OCI-LY1 (cell line): ENCODE measurements at regions not wholly inside any gene's neighbourhood (a gene's known extent, or its start where the extent isn't known, plus 50 kb on each side); places are given as distances from the start of the nearest gene placed in this dataset.
"Not testable (repeated sequence)": the region's sequence is repeated elsewhere in the genome, so short reads cannot be mapped to it uniquely, and the experiment has no call there.

Experiments used
- H2AFZ ChIP-seq: fragments of 200-600 bp; sonication (generic), shearing (Covaris generic); 2 replicates; pipeline ENCODE4 v1.6.0; 2014; ENCODE audit warnings: antibody characterized with exemption, mild to moderate bottlenecking, low read length
- H3F3A ChIP-seq: fragments of 200-600 bp; sonication (generic), shearing (Covaris generic); 2 replicates; pipeline ENCODE4 v1.6.0; 2014; ENCODE audit warnings: mild to moderate bottlenecking, antibody characterized with exemption, low read length, moderate library complexity; ENCODE audit not compliant: insufficient read depth
- H3K27ac ChIP-seq: fragments of 200-600 bp; sonication (generic); 2 replicates; pipeline ENCODE4 v1.5.1; 2014; ENCODE audit warnings: low read length, mixed run types, mild to moderate bottlenecking, low read depth; ENCODE audit not compliant: poor library complexity, severe bottlenecking
- H3K27me3 ChIP-seq: fragments of 200-600 bp; sonication (generic); 2 replicates; pipeline ENCODE4 v1.6.0; 2014; ENCODE audit warnings: antibody characterized with exemption, mild to moderate bottlenecking, low read length, moderate library complexity; ENCODE audit not compliant: insufficient read depth
- H3K36me3 ChIP-seq: fragments of 200-600 bp; sonication (generic); 2 replicates; pipeline ENCODE4 v1.6.1; 2014; ENCODE audit warnings: mild to moderate bottlenecking, antibody characterized with exemption, low read length, moderate library complexity, mixed read lengths; ENCODE audit not compliant: insufficient read depth
- H3K4me1 ChIP-seq: fragments of 200-600 bp; sonication (generic); 2 replicates; pipeline ENCODE4 v1.5.1; 2014; ENCODE audit warnings: mild to moderate bottlenecking, low read length, moderate library complexity; ENCODE audit not compliant: insufficient read depth, severe bottlenecking
- H3K4me2 ChIP-seq: fragments of 200-600 bp; sonication (generic), shearing (Covaris generic); 2 replicates; pipeline ENCODE4 v1.6.1; 2014; ENCODE audit warnings: low read length
- H3K4me3 ChIP-seq: fragments of 200-600 bp; sonication (generic); 2 replicates; pipeline ENCODE4 v1.5.1; 2014; ENCODE audit warnings: low read length, low read depth, mild to moderate bottlenecking, mixed read lengths; ENCODE audit not compliant: poor library complexity, severe bottlenecking
- H3K79me2 ChIP-seq: fragments of 200-600 bp; shearing (Covaris generic); 2 replicates; pipeline ENCODE4 v1.6.1; 2016; ENCODE audit warnings: mixed run types, low read length, mixed read lengths; ENCODE audit not compliant: insufficient read depth
- H3K9ac ChIP-seq: fragments of 200-600 bp; sonication (generic), shearing (Covaris generic); 2 replicates; pipeline ENCODE4 v1.6.1; 2014; ENCODE audit warnings: mild to moderate bottlenecking, low read length, mixed read lengths
- H3K9me2 ChIP-seq: fragments of 200-600 bp; sonication (generic), shearing (Covaris generic); 2 replicates; pipeline ENCODE4 v1.6.1; 2014; ENCODE audit warnings: low read depth, mild to moderate bottlenecking, low read length, mixed read lengths
- H3K9me3 ChIP-seq: fragments of 200-600 bp; shearing (Covaris generic); 2 replicates; pipeline ENCODE4 v1.6.1; 2014; ENCODE audit warnings: low read length, mixed read lengths
- H4K20me1 ChIP-seq: fragments of 200-600 bp; sonication (generic), shearing (Covaris generic); 2 replicates; pipeline ENCODE4 v1.6.0; 2016; ENCODE audit warnings: mild to moderate bottlenecking, low read length; ENCODE audit not compliant: insufficient read depth
- CTCF ChIP-seq: fragments of 200-600 bp; sonication (generic), shearing (Covaris generic); IDR thresholded peaks from 2 replicates; pipeline ENCODE4 v1.5.1; 2017; ENCODE audit warnings: mild to moderate bottlenecking, antibody characterized with exemption, low read length, moderate library complexity, mixed read lengths
- EZH2 ChIP-seq: fragments of 200-600 bp; sonication (generic), shearing (Covaris generic); IDR thresholded peaks from 2 replicates; pipeline ENCODE4 v1.8.0; 2017; ENCODE audit warnings: borderline replicate concordance, mixed run types, mild to moderate bottlenecking, antibody characterized with exemption, low read length, moderate library complexity, mixed read lengths

GRCh38 chr5:12093586-12093985 lies 189.3 kb upstream of the CTNND2 start:
- no peaks in the 10 kb centered on the region for H4K20me1 ChIP-seq
- no peaks in the 10 kb centered on the region for H3K4me1 ChIP-seq
- H3K9me3 ChIP-seq = no peaks in the 10 kb centered on the region
- no peaks in the 10 kb centered on the region for H3F3A ChIP-seq
- no peak overlapping the region for H2AFZ ChIP-seq
- H3K4me2 ChIP-seq = no peak overlapping the region
- H3K9me2 ChIP-seq = no peaks in the 10 kb centered on the region
- H3K79me2 ChIP-seq = no peaks in the 10 kb centered on the region
- no peaks in the 10 kb centered on the region for H3K27me3 ChIP-seq
- no peak overlapping the region for H3K9ac ChIP-seq
- no peak overlapping the region for H3K27ac ChIP-seq
- H3K4me3 ChIP-seq = no peak overlapping the region
- TF ChIP-seq EZH2 = no peak
- TF ChIP-seq CTCF = no peak
- H3K36me3 ChIP-seq = no peaks in the 10 kb centered on the region

- Histone ChIP-seq H3K9ac (no peak overlapping the region), H3F3A (no peaks in the 10 kb centered on the region), H3K79me2 (no peaks in the 10 kb centered on the region), H4K20me1 (no peaks in the 10 kb centered on the region), H3K4me3 (no peak overlapping the region), H3K27ac (no peak overlapping the region), H3K9me2 (no peaks in the 10 kb centered on the region), H3K36me3 (no peaks in the 10 kb centered on the region), H3K9me3 (no peaks in the 10 kb centered on the region), H3K27me3 (no peaks in the 10 kb centered on the region), H3K4me2 (no peak overlapping the region), H3K4me1 (no peaks in the 10 kb centered on the region), H2AFZ (no peak overlapping the region)
- TF ChIP-seq EZH2 (no peak), CTCF (no peak)
These were observed 176.5 kb upstream of the CTNND2 start for GRCh38 chr5:12080761-12081160.

- not testable (repeated sequence) for H3K36me3 ChIP-seq, H3K9me2 ChIP-seq, H3K79me2 ChIP-seq, H3K9ac ChIP-seq, H3K9me3 ChIP-seq, H3K27ac ChIP-seq, H3K4me1 ChIP-seq, H3K4me3 ChIP-seq, H4K20me1 ChIP-seq, H2AFZ ChIP-seq, H3K27me3 ChIP-seq, H3K4me2 ChIP-seq, H3F3A ChIP-seq
These were observed 174.0 kb upstream of the CTNND2 start for GRCh38 chr5:12078286-12078685.

GRCh38 chr5:12073426-12073825 lies 169.2 kb upstream of the CTNND2 start:
- Histone ChIP-seq H3K4me2 (no peak overlapping the region), H3K9ac (no peak overlapping the region), H3K9me2 (no peaks in the 10 kb centered on the region), H3F3A (no peaks in the 10 kb centered on the region), H2AFZ (no peak overlapping the region), H3K4me3 (no peak overlapping the region), H3K79me2 (no peaks in the 10 kb centered on the region), H3K9me3 (no peaks in the 10 kb centered on the region), H3K27ac (no peak overlapping the region), H3K27me3 (no peaks in the 10 kb centered on the region), H3K4me1 (no peaks in the 10 kb centered on the region), H3K36me3 (no peaks in the 10 kb centered on the region), H4K20me1 (no peaks in the 10 kb centered on the region)
- TF ChIP-seq CTCF (no peak), EZH2 (no peak)
